Activated naive CD4-positive, alpha-beta T cell treated with anti-CD3 and anti-CD28 coated beads for 36 hours (primary cell): ENCODE measurements at regions not wholly inside any gene's neighbourhood (a gene's known extent, or its start where the extent isn't known, plus 50 kb on each side); places are given as distances from the start of the nearest gene placed in this dataset.
"Not testable (repeated sequence)": the region's sequence is repeated elsewhere in the genome, so short reads cannot be mapped to it uniquely, and the experiment has no call there.

ENCODE experiments used
- CTCF ChIA-PET: fragments of 350-600 bp; sonication (Branson Sonifier 250); formaldehyde crosslinking; loops from one replicate; lab custom pipeline; 2021; ENCODE audit warnings: antibody characterized with exemption; lab: Charles Lee
- DNase-seq: peaks from one replicate; pipeline ENCODE4 v3.0.0-alpha.2; 2020
- H3K27ac Mint-ChIP-seq: one replicate; pipeline ENCODE4 v1.8.0; 2021; ENCODE audit warnings: mild to moderate bottlenecking, mixed read lengths
- H3K27me3 Mint-ChIP-seq: one replicate; pipeline ENCODE4 v1.8.0; 2021; ENCODE audit warnings: low read depth, mixed read lengths
- H3K36me3 Mint-ChIP-seq: one replicate; pipeline ENCODE4 v1.8.0; 2021; ENCODE audit warnings: low read depth, mixed read lengths
- H3K4me1 Mint-ChIP-seq: one replicate; pipeline ENCODE4 v1.8.0; 2021; ENCODE audit warnings: low read depth, mixed read lengths
- H3K4me3 Mint-ChIP-seq: one replicate; pipeline ENCODE4 v1.8.0; 2021; ENCODE audit warnings: mild to moderate bottlenecking, moderate library complexity, mixed read lengths
- H3K9me3 Mint-ChIP-seq: one replicate; pipeline ENCODE4 v1.8.0; 2021; ENCODE audit warnings: mixed read lengths
- intact Hi-C: fragments of 100-400 bp; cut with micrococcal nuclease; formaldehyde crosslinking; loops from one replicate; pipeline ENCODE4 v1.15.1; 2023

DNA sequence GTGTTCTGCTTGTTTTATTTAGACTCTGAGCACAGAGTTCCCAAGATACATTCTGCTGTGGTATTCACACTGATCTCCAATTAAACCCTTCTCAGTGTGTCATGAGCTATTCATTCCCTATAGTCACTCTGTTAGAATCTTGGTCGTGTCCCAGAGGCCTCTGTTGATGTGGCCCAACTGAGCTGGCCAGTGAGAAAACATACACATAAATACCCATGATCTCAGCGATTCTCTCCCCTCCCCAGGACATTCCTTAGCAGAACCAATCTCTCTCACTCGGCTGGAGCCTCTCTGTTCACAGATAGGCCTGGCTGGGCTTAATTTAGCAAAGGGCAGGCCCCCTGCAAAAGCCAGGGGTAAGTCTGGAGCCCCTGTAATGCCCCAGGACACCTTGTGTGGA is 109.6 kb upstream of the NBPF9 start:
- CTCF ChIA-PET, H3K9me3 Mint-ChIP-seq, DNase-seq, H3K27ac Mint-ChIP-seq, intact Hi-C loops, H3K4me3 Mint-ChIP-seq, H3K4me1 Mint-ChIP-seq, H3K36me3 Mint-ChIP-seq, H3K27me3 Mint-ChIP-seq: not testable (repeated sequence)

DNA sequence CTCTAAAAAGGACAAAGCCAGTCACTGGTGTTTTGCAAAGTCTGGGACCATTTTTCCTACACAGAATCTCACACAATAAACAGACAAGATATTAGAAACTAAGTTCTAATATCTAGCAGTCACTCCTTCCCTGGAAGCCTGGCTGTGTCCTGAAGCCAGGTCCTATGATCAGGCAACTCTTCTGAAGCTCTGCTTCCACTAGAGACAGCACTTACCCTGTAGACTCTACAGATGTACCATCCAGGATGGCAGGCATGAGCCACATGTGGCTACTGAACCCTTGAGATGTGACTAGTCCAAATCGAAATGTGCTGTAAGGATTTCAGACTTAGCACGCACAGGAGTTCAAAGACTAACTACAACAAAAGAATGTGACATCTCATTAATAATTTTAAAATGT is 110.3 kb upstream of the NBPF9 start:
- H3K27me3 Mint-ChIP-seq, H3K4me3 Mint-ChIP-seq, H3K9me3 Mint-ChIP-seq, CTCF ChIA-PET, DNase-seq, H3K4me1 Mint-ChIP-seq, H3K36me3 Mint-ChIP-seq, H3K27ac Mint-ChIP-seq, intact Hi-C loops: not testable (repeated sequence)

DNA sequence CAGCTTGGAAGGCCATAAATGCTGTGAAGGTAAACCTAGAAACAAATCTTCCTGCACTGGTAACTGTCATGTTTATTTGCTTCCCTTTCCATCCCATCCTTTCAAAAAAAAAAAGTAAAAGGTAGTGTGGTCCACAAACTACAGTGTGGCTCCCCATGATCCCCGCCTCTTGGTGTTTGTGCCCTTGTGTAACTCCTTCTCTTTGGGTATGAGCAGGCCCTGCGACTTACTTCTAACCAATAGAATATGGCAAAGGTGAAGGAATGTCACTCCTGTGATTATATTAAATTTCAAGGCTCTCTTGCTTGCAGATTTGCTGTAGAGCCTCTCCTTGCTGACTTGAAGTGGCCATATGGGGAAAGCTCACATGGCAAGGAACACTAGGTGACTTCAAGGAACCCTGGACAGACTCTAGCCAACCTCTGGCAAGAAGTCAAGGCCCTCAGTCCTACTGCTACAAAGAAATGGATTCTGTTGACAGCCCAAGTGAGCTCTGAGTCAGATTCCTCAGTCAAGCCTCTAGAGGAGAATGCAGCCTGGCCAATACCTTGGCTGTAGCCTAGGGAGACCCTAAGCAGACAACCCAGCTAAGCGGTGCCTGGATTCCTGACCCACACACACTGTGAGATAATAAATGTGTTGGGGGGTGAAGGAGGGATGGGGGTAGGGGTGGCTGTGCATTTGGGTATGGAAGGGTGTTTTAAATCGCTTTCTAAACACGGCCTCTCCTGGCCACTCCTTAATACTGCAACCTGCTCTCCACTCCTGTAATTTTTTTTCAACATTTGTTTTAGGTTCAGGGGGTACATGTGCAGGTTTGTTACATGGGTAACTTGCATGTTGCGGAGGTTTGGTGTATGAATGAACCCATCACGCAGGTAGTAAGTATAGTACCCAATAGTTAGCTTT is 115.0 kb upstream of the NBPF9 start:
- DNase-seq, CTCF ChIA-PET: not testable (repeated sequence)

DNA sequence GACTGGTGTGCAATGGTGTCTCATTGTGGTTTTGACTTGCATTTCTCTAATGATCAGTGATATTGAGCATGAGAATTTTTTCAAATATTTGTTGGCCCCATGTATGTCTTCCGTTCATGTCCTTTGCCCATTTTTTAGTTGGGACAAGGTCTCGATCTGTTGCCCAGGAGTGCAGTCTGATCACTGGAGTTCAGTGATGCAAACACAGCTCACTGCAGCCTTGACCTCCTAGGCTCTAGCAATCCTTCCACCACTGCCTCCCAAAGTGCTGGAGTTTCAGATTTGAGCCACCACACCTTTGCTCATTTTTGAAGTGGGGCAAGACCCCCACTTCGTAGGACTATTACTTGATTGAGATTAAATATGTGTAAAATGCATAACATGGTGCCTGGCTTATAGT is 116.2 kb upstream of the NBPF9 start:
- H3K27ac Mint-ChIP-seq, H3K4me1 Mint-ChIP-seq, H3K4me3 Mint-ChIP-seq, intact Hi-C loops, DNase-seq, H3K36me3 Mint-ChIP-seq, H3K27me3 Mint-ChIP-seq, H3K9me3 Mint-ChIP-seq, CTCF ChIA-PET: not testable (repeated sequence)

More for the DNA sequence above, 115.0 kb upstream of the NBPF9 start:
- H3K4me1 Mint-ChIP-seq, H3K27me3 Mint-ChIP-seq, intact Hi-C loops, H3K36me3 Mint-ChIP-seq, H3K4me3 Mint-ChIP-seq, H3K27ac Mint-ChIP-seq, H3K9me3 Mint-ChIP-seq: not testable (repeated sequence)

DNA sequence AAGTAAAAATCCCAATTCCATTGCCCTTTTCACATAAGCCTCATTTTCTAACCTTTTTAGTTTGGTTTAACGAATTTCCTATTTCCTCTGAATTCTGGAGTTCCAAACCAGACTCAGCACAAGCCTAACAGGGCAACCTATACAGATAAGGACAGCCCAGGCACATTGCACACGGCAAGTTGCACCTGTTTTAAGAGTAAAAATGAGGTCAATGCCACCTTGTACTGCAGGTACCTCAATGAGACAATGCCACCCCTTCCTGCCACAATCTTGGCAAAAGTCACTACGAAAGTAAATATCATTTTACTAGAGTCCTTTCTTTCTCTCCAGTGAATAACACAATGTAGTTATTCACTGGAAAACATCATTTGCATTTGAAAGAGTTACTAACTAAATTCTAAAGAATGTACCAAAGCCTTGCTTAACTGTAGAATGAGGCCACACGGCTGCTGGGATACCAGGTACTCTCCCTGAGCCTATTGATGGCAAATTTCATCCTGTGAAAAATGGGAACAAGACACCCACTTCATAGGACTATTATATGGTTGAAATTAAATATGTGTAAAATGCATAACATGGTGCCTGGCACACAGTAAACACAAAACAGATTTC is 117.2 kb upstream of the NBPF9 start:
- CTCF ChIA-PET: not testable (repeated sequence)

DNA sequence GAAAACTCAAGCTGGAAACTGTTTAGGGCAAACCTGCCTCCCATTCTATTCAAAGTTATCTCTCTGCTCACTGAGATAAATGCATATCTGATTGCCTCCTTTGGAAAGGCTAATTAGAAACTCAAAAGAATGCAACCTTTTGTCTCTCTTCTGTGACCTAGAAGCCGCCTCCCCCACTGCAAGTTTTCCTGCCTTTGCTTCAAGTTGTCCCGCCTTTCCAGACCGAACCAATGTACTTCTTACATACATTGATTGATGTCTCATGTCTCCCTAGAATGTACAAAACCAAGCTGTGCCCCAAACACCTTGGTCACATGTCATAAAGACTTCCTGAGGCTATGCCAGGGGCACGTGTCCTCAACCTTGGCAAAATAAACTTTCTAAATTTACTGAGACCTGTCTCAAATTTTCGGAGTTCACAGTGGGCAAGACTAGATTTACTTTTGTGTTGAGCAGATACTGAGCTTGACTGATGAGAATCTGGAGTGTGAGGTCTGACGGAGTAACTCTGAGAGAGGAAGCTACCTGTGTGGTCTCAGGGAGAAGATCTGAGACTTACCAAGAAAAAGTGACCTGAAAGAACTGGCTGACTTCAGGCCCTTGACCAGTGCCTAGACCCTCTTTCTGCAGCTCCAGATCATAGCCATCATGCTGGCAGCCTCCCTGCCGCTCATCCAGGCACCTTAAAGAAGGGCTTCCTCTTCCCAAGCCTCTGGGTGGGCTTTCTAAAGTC is 124.7 kb upstream of the NBPF9 start:
- H3K4me3 Mint-ChIP-seq, intact Hi-C loops, H3K27me3 Mint-ChIP-seq, H3K36me3 Mint-ChIP-seq, H3K9me3 Mint-ChIP-seq, H3K4me1 Mint-ChIP-seq, DNase-seq, CTCF ChIA-PET, H3K27ac Mint-ChIP-seq: not testable (repeated sequence)

More for the DNA sequence above, 117.2 kb upstream of the NBPF9 start:
- H3K36me3 Mint-ChIP-seq, DNase-seq, H3K4me3 Mint-ChIP-seq, intact Hi-C loops, H3K4me1 Mint-ChIP-seq, H3K27me3 Mint-ChIP-seq, H3K27ac Mint-ChIP-seq, H3K9me3 Mint-ChIP-seq: not testable (repeated sequence)

DNA sequence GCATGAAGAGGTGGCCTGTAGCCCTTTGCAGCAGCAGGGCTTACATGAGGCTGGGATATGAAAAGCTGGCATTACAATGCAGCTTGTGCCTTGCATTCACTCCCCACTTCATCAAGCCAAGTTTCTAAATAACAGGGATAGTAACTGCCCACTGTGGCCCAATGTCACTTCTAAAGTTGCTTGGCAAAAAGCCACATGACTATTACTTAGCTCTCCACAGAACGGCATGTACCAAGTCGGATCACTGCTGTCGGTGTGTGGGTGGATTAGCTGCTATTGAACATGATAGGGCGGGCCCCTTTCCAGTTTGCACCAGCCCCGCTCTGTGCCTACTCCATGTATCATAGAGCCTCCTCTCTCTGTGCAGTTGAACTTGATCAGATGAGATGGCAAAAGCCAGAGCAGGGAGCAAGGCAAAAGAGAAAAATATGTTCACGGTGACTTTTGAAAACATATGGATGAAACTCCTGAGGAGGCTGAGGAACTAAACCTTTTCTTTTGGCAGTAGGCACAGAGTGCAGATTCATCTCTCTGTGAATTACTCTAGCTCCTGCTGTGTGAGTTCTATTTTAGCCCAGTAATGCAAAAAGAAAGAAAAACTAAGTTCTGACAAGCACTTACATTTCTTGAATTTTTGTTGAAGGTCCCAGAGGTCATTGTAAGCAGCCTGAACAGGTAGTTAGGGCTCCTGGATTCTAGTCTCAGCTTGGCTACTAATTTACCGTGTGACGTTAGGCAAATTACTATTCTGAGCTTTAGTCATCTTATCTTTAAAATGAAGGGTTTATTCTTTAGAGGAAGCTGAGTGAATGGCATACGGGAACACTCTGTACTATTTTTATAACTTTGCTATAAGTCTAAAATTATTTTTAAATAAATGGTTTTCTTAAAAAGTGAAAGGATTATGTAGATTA is 125.6 kb upstream of the NBPF9 start:
- H3K4me3 Mint-ChIP-seq, H3K4me1 Mint-ChIP-seq, H3K9me3 Mint-ChIP-seq, CTCF ChIA-PET, intact Hi-C loops, DNase-seq, H3K36me3 Mint-ChIP-seq, H3K27me3 Mint-ChIP-seq, H3K27ac Mint-ChIP-seq: not testable (repeated sequence)

DNA sequence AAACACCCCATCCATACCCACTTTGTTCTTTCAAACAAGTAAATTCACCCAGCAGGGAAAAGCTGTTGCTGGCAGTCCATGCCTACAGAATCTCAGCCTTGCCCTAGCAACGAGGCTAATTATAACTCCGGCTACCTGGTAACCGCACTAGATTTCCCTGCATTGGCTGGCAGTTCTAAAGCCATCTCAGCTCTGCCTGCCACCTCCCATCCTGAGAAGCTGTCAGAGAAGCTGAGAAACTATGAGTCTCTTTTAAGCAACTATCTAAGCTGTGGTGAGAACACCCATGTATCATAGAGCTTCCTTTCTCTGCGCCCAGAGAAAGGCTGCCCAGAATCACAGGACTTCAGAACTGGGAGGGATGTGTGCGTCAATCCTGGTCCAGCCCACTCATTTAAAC is 126.5 kb upstream of the NBPF9 start:
- H3K4me1 Mint-ChIP-seq, CTCF ChIA-PET, H3K36me3 Mint-ChIP-seq, intact Hi-C loops, H3K27me3 Mint-ChIP-seq, H3K27ac Mint-ChIP-seq, H3K4me3 Mint-ChIP-seq, H3K9me3 Mint-ChIP-seq: not testable (repeated sequence)
- peak; percentile 5 for DNase-seq

DNA sequence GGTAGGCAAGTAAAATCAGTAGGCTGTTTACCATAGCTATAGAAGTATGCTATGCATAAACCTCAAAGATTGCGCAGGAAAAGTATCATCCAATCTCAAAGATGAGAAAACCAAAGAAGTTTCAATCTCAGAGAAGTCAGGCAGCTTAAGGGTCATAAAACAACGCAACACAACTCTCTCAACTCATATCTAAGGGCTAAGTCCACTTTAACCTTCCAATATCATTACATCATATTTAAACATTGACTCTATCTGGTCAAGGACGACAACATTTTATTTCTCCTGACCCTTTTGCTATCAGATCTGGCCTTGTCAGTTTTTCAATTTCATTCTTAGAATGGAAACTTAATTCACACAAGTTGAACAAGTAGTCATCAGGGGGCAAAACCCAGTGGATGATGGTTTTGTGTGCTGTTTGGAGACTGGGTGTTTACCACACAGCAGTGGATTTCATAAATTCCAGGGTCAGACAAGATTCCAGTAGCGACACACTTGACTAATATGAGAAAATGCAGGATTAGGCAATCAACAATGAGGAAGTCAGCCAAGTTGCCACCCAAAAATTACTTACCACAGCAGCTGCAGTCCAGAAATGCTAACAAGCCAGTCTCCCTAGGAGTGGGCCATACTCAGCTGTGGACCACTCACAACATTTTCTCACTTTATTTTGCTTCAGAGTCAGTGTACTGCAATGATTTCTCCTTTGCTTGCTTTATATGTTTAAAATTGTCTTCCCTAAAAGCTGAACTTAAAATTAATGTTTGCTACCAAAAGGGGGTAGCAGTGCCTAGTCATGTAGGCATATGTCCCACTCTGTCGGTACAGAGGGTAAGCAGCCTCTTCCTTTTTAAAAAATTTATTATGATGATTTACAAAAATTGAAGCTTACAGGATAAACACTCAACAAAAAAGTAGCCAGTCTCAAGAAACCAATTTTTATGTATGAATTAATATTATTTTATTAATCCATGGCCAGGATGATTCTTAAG is 131.9 kb upstream of the NBPF9 start:
- CTCF ChIA-PET, intact Hi-C loops, H3K4me3 Mint-ChIP-seq, DNase-seq, H3K4me1 Mint-ChIP-seq, H3K9me3 Mint-ChIP-seq, H3K27me3 Mint-ChIP-seq, H3K27ac Mint-ChIP-seq, H3K36me3 Mint-ChIP-seq: not testable (repeated sequence)

DNA sequence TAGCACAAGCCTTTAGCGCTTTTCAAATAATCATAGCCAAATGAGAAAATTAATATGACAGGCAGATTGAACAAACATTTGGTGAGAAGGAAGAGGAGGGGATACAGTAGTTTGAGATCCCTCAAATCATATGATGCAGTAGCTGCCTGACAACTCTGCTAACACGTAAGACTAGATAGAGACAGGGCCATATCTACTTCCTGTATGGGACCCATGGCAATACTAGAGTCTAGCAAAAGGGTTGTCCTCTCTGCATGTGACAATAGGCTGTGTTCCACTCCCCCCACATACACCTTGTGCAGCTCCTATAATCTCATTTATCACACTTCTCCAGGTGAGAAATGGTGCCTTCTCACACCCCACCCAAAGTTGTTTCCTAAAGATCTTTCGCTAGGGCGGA is 134.2 kb upstream of the NBPF9 start:
- CTCF ChIA-PET, H3K27ac Mint-ChIP-seq, H3K36me3 Mint-ChIP-seq, intact Hi-C loops, H3K4me1 Mint-ChIP-seq, H3K4me3 Mint-ChIP-seq, H3K27me3 Mint-ChIP-seq, H3K9me3 Mint-ChIP-seq, DNase-seq: not testable (repeated sequence)

DNA sequence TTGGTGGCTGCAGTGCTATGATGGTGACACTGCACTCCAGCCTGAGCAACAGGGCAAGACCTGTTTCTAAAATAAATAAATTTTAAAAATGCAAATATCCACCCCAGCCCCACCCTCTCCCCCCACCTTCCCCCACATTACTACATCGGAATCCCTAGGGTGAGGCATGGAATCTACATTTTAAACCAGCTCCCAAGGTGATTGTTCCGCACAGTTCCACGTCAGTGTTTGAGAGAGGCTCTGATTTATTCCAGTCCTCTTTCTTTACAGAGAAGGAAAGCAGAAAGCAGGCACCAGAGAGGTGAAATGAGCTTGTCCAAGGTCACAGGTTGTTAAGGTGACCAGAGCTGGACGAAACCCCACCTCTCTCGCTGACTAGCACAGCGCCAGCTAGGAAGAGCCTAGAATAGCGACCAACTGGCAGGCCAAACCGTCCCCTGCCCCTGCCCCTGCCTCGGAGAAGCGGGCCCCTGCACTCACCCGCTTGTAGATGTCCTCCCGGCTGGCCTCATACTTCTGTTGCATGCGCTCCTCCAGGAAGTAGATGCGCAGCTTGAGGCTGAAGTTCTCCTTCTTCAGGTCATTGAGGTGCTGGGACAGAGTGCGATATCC is 136.7 kb upstream of the NBPF9 start:
- H3K36me3 Mint-ChIP-seq, H3K4me3 Mint-ChIP-seq, H3K9me3 Mint-ChIP-seq, H3K27ac Mint-ChIP-seq, H3K27me3 Mint-ChIP-seq, DNase-seq, intact Hi-C loops, CTCF ChIA-PET, H3K4me1 Mint-ChIP-seq: not testable (repeated sequence)
